Trophoblast cell (in vitro differentiated cells and primary cell): ENCODE measurements at regions not wholly inside any gene's neighbourhood (a gene's known extent, or its start where the extent isn't known, plus 50 kb on each side); places are given as distances from the start of the nearest gene placed in this dataset.

Experiments
- DNase-seq, 2 donors: peaks; one replicate each; pipeline ENCODE4 v3.0.0-alpha.2; 2016
- H2AFZ ChIP-seq: 2 replicates; pipeline ENCODE4 v1.6.1; 2013; ENCODE audit warnings: low read length, moderate library complexity, mild to moderate bottlenecking; ENCODE audit not compliant: insufficient read depth, poor library complexity
- H2AK5ac ChIP-seq: 2 replicates; pipeline ENCODE4 v1.6.1; 2013; ENCODE audit warnings: mild to moderate bottlenecking, low read length
- H2BK120ac ChIP-seq: 2 replicates; pipeline ENCODE4 v1.6.1; 2013; ENCODE audit warnings: low read length, mild to moderate bottlenecking, moderate library complexity; ENCODE audit not compliant: insufficient read depth, poor library complexity
- H2BK12ac ChIP-seq: 2 replicates; pipeline ENCODE4 v1.6.1; 2013; ENCODE audit warnings: mild to moderate bottlenecking, low read length, moderate library complexity
- H2BK5ac ChIP-seq: 2 replicates; pipeline ENCODE4 v1.6.1; 2013; ENCODE audit warnings: low read length, low read depth, moderate library complexity, mild to moderate bottlenecking; ENCODE audit not compliant: poor library complexity
- H3K14ac ChIP-seq: 2 replicates; pipeline ENCODE4 v1.6.1; 2013; ENCODE audit warnings: mild to moderate bottlenecking, low read length
- H3K18ac ChIP-seq: 2 replicates; pipeline ENCODE4 v1.6.1; 2013; ENCODE audit warnings: mild to moderate bottlenecking, low read length
- H3K23ac ChIP-seq: 2 replicates; pipeline ENCODE4 v1.6.1; 2013; ENCODE audit warnings: low read length
- H3K27ac ChIP-seq: 2 replicates; pipeline ENCODE4 v1.5.1; 2013; ENCODE audit warnings: low read depth, mild to moderate bottlenecking, inconsistent platforms, low read length, moderate library complexity
- H3K27me3 ChIP-seq: 2 replicates; pipeline ENCODE4 v1.6.1; 2013; ENCODE audit warnings: inconsistent platforms, mild to moderate bottlenecking, low read length, moderate library complexity; ENCODE audit not compliant: insufficient read depth
- H3K36me3 ChIP-seq, 2 experiments: 1 replicate in 1 of 2; 2 replicates in 1 of 2; pipeline ENCODE4 v1.6.1; 2013; ENCODE audit warnings: low read length in 2 of 2, mild to moderate bottlenecking in 2 of 2, moderate library complexity in 1 of 2; ENCODE audit not compliant: insufficient read depth in 2 of 2, control insufficient read depth in 1 of 2
- H3K4ac ChIP-seq: 2 replicates; pipeline ENCODE4 v1.6.1; 2013; ENCODE audit warnings: low read depth, mild to moderate bottlenecking, low read length, moderate library complexity
- H3K4me1 ChIP-seq, 2 experiments: 1 replicate in 1 of 2; 2 replicates in 1 of 2; pipeline ENCODE4 v1.6.1; 2013; ENCODE audit warnings: low read length in 2 of 2, mild to moderate bottlenecking in 2 of 2, moderate library complexity in 1 of 2; ENCODE audit not compliant: insufficient read depth in 2 of 2, control insufficient read depth in 1 of 2
- H3K4me2 ChIP-seq: 2 replicates; pipeline ENCODE4 v1.6.1; 2013; ENCODE audit warnings: inconsistent platforms, mild to moderate bottlenecking, low read length, moderate library complexity
- H3K4me3 ChIP-seq: 2 replicates; pipeline ENCODE4 v1.5.1; 2013; ENCODE audit warnings: mild to moderate bottlenecking, low read depth, low read length, inconsistent platforms
- H3K79me1 ChIP-seq: one replicate; pipeline ENCODE4 v1.6.1; 2013; ENCODE audit warnings: low read length
- H3K79me2 ChIP-seq: 2 replicates; pipeline ENCODE4 v1.6.1; 2013; ENCODE audit warnings: low read length, mild to moderate bottlenecking; ENCODE audit not compliant: control insufficient read depth, insufficient read depth, poor library complexity
- H3K9ac ChIP-seq: 2 replicates; pipeline ENCODE4 v1.6.1; 2013; ENCODE audit warnings: mild to moderate bottlenecking, low read length
- H3K9me3 ChIP-seq: 2 replicates; pipeline ENCODE4 v1.6.1; 2013; ENCODE audit warnings: low read depth, mild to moderate bottlenecking, control low read depth, inconsistent platforms, low read length; ENCODE audit not compliant: insufficient read depth
- H4K12ac ChIP-seq: 2 replicates; pipeline ENCODE4 v1.6.1; 2013; ENCODE audit warnings: low read depth, mild to moderate bottlenecking, low read length, moderate library complexity
- H4K8ac ChIP-seq: 2 replicates; pipeline ENCODE4 v1.6.1; 2013; ENCODE audit warnings: low read depth, mild to moderate bottlenecking, low read length, moderate library complexity
- H4K91ac ChIP-seq: one replicate; pipeline ENCODE4 v1.6.1; 2013; ENCODE audit warnings: low read depth, mild to moderate bottlenecking, low read length, moderate library complexity
- WGBS: extraction: QIAGEN DNeasy Blood & Tissue Kit; methylation state at CpG from one replicate; pipeline ENCODE4 v1.1.7; 2013; ENCODE audit warnings: missing lambda C conversion rate; ENCODE audit not compliant: insufficient read length, insufficient coverage; ENCODE audit errors: extremely low coverage; 5-methylcytosine and 5-hydroxymethylcytosine counted together

GRCh38 chr3:150067561-150067960 lies 96.9 kb upstream of the PFN2 start:
- peak overlapping the region; percentile 2 for H2AK5ac ChIP-seq
- peaks cover 3 to 19% of the 10 kb centered on the region in 2 experiments for H3K4me1 ChIP-seq
- no peak overlapping the region for H4K91ac ChIP-seq
- no peak overlapping the region for H3K27ac ChIP-seq
- no peak overlapping the region for H3K4me3 ChIP-seq
- no peak overlapping the region for H3K23ac ChIP-seq
- H2BK12ac ChIP-seq, result peak overlapping the region; percentile 68
- no peaks in the 10 kb centered on the region for H3K9me3 ChIP-seq
- no peak overlapping the region for H2BK120ac ChIP-seq
- H3K79me2 ChIP-seq, result no peaks in the 10 kb centered on the region
- H2BK5ac ChIP-seq, result no peak overlapping the region
- H2AFZ ChIP-seq, result no peak overlapping the region
- no peak overlapping the region for H3K9ac ChIP-seq
- no peak overlapping the region for H3K4ac ChIP-seq
- H3K14ac ChIP-seq, result no peak overlapping the region
- WGBS, result no CpG with 5 or more reads among the region's 3 CpGs
- no peak for DNase-seq
- H3K27me3 ChIP-seq, result no peaks in the 10 kb centered on the region
- H3K4me2 ChIP-seq, result no peak overlapping the region
- H4K8ac ChIP-seq, result no peak overlapping the region
- H3K18ac ChIP-seq, result no peak overlapping the region
- H3K79me1 ChIP-seq, result peaks cover 18% of the 10 kb centered on the region
- H4K12ac ChIP-seq, result no peak overlapping the region
- H3K36me3 ChIP-seq, result no peaks in the 10 kb centered on the region

GRCh38 chr3:150064971-150065370 lies 94.3 kb upstream of the PFN2 start:
- Histone ChIP-seq H3K4me3 (no peak overlapping the region), H4K91ac (no peak overlapping the region), H3K14ac (no peak overlapping the region), H3K27ac (no peak overlapping the region), H3K36me3 (no peaks in the 10 kb centered on the region), H4K12ac (no peak overlapping the region), H3K4ac (no peak overlapping the region), H3K79me2 (no peaks in the 10 kb centered on the region), H2BK5ac (no peak overlapping the region), H3K18ac (no peak overlapping the region), H3K4me1 (peaks cover 8 to 17% of the 10 kb centered on the region in 2 experiments), H3K79me1 (peaks cover 18% of the 10 kb centered on the region), H2BK12ac (peak overlapping the region; percentile 42), H2AFZ (no peak overlapping the region), H3K9me3 (no peaks in the 10 kb centered on the region), H3K27me3 (no peaks in the 10 kb centered on the region), H3K4me2 (no peak overlapping the region), H2AK5ac (no peak overlapping the region), H3K9ac (no peak overlapping the region), H4K8ac (no peak overlapping the region), H3K23ac (no peak overlapping the region), H2BK120ac (no peak overlapping the region)
- DNase-seq, result no peak
- WGBS, result no CpG with 5 or more reads among the region's 2 CpGs

- H3K9me3 ChIP-seq, result no peaks in the 10 kb centered on the region
- no peak overlapping the region for H2AFZ ChIP-seq
- H3K4me3 ChIP-seq, result no peak overlapping the region
- H3K23ac ChIP-seq, result no peak overlapping the region
- H3K79me1 ChIP-seq, result peaks cover 14% of the 10 kb centered on the region
- H4K12ac ChIP-seq, result no peak overlapping the region
- H3K27ac ChIP-seq, result peak overlapping the region; percentile 96
- H4K8ac ChIP-seq, result peak overlapping the region; percentile 49
- peak overlapping the region; percentile 66 for H3K18ac ChIP-seq
- H3K79me2 ChIP-seq, result no peaks in the 10 kb centered on the region
- peak overlapping the region; percentile 76 for H3K4ac ChIP-seq
- H3K36me3 ChIP-seq, result no peaks in the 10 kb centered on the region
- H3K14ac ChIP-seq, result peak overlapping the region; percentile 75
- no peak overlapping the region for H3K4me2 ChIP-seq
- no peak overlapping the region for H3K9ac ChIP-seq
- H2BK120ac ChIP-seq, result peak overlapping the region; percentile 90
- H2BK12ac ChIP-seq, result peak overlapping the region; percentile 98
- WGBS, result no CpG with 5 or more reads among the region's 1 CpG
- H2AK5ac ChIP-seq, result peak overlapping the region; percentile 26
- H3K27me3 ChIP-seq, result no peaks in the 10 kb centered on the region
- H4K91ac ChIP-seq, result peak overlapping the region; percentile 85
- no peak for DNase-seq
- H3K4me1 ChIP-seq, result peaks cover 8 to 15% of the 10 kb centered on the region in 2 experiments
- peak overlapping the region; percentile 68 for H2BK5ac ChIP-seq
Measured at GRCh38 chr3:150063237-150063636, 92.5 kb upstream of the PFN2 start.

GRCh38 chr3:150062492-150062891 lies 91.8 kb upstream of the PFN2 start:
- Histone ChIP-seq H2BK12ac (peak overlapping the region; percentile 77), H3K4me3 (no peak overlapping the region), H4K12ac (no peak overlapping the region), H3K27ac (peak overlapping the region; percentile 96), H3K36me3 (no peaks in the 10 kb centered on the region), H3K9me3 (no peaks in the 10 kb centered on the region), H2BK120ac (peak overlapping the region; percentile 55), H3K4me2 (peak overlapping the region; percentile 30), H4K8ac (peak overlapping the region; percentile 53), H3K79me2 (no peaks in the 10 kb centered on the region), H3K23ac (no peak overlapping the region), H3K27me3 (no peaks in the 10 kb centered on the region), H3K4ac (peak overlapping the region; percentile 49), H2BK5ac (peak overlapping the region; percentile 78), H3K79me1 (peaks cover 13% of the 10 kb centered on the region), H4K91ac (peak overlapping the region; percentile 71), H2AK5ac (no peak overlapping the region), H3K14ac (peak overlapping the region; percentile 22), H3K9ac (no peak overlapping the region), H3K18ac (no peak overlapping the region), H3K4me1 (peaks cover 8 to 15% of the 10 kb centered on the region in 2 experiments), H2AFZ (no peak overlapping the region)
- WGBS, result no CpG with 5 or more reads among the region's 6 CpGs
- no peak for DNase-seq
